ENCODE measurements at regions not wholly inside any gene's neighbourhood (a gene's known extent, or its start where the extent isn't known, plus 50 kb on each side); places are given as distances from the start of the nearest gene placed in this dataset.
"Not testable (repeated sequence)": the region's sequence is repeated elsewhere in the genome, so short reads cannot be mapped to it uniquely, and the experiment has no call there.

- DNase-seq = no peak
Observed at GRCh38 chr4:124070688-124071484, 641.6 kb downstream of the ANKRD50 start.

DNA sequence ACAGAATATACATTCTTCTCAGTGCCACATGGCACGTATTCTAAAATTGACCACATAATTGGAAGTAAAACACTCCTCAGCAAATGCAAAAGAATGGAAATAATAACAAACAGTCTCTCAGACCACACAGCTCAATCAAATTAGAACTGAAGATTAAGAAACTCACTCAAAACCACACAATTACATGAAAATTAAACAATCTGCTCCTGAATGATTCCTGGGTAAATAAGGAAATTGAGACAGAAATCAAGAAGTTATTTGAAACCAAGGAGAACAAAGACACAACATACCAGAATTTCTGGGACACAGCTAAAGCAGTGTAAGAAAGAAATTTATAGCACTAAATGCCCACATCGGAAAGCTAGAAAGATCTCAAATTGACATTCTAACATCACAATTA is 637.3 kb downstream of the ANKRD50 start:
- not testable (repeated sequence) for DNase-seq

- DNase-seq = no peak
Observed at GRCh38 chr4:124079174-124079780, 633.3 kb downstream of the ANKRD50 start.

DNA sequence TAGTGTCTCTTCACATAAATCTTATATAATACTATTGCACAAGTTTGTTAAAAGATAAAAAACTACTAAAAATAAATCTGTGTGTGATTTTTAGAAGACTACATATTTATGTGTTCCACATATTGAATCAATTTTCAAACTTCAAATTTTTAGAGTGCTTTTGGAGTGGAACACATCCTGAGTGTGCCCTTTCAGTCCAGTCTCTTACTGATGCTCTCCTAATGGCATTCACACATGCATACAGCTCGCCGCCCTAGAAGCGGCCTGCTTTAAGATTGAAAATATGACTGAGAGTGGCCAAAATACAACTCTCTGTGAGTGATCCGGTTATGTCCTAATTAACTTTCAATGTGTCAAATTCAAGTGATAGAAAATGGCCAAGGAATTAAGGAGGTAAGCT is 628.8 kb downstream of the ANKRD50 start:
- DNase-seq = no peak

DNA sequence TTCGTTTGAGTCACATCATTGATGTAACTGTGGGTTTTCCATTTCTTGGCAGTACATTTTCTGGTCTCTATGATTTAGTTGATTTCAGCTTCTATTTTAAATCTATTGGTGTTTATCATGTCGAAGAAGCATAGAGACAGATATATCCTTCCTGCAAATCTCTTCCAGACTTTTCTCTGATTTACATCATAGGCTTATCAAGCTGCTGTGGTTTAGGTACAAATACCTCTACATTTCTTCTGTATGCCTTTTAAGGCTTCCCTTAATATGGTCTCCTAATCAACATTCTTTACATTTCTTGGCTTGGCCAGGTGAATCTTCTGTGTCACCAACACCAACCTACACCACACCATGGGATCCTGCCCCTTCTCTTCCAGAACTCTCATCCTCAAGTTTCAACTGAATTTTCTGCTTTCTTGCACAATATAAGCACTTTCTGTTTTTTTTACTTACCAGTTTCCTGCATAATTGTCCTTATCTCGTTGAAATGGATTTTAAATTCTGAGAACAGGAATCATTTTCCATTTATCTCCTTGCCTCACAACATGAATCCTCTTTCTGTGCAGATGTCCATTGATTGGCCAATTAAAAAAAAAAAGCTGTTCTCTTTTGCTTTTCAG is 626.9 kb downstream of the ANKRD50 start:
- no peak for DNase-seq

DNA sequence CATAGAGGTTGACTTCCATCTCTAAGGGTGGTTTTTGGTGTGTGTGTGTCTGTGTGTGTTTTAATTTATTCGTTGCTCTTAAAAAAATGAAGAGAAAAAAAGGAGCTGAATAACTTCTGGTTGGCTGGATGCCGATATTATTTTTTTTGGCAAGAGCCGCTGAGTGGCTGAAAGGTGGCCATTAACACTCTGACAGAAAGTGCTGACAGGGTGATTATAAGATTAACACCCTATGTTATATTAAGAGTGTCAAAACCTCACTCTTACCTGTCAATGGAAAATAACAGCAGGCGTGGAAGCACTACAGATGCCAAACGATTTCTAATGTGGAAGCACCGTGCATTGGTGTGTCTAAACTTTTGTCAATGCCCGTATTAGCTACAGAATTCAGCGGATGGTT is 622.5 kb downstream of the ANKRD50 start:
- no peak for DNase-seq

DNA sequence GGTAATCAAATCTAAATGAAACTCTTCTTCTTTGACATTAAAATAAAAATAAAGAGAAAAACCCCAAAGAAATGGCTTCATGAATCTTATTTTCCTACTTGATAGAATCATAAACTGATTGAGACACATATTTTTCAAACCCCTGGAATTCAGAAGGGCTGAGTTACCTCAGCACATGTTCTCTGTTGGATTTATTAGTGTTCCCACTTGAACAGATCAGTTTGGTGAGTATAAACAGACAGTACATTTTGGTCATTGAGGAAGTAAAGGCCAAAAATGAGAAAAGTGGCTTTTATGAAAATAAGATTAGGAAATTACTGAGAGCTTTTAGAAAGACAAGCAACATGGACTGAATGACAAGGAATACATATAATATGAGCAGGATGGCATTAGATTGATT is 620.4 kb downstream of the ANKRD50 start:
- DNase-seq = no peak

- no peak for DNase-seq
Observed at GRCh38 chr4:124092541-124092984, 620.0 kb downstream of the ANKRD50 start.

DNA sequence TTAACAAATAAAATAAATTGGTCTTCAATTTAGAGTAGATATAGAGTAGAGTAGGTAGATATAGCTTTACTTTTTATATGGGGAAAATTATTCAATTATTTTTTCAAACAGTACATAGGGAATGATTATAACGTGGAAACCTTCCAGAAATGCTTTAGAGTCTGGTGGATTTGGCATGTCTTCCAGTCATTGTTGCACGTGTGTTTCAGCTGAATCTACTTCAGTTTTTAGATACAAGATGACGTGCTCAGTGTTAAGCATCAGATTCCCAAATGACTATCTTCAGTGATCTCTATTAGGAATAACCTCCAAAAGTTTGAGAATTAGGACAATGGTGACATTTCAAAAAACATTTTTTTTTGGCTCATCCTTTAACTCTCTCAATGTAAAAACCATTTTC is 616.9 kb downstream of the ANKRD50 start:
- no peak for DNase-seq

- DNase-seq = no peak
Observed at GRCh38 chr4:124096290-124096689, 616.2 kb downstream of the ANKRD50 start.

- DNase-seq = no peak
Observed at GRCh38 chr4:124097447-124097846, 615.1 kb downstream of the ANKRD50 start.

GRCh38 chr4:124104101-124104500 is 608.4 kb downstream of the ANKRD50 start:
- DNase-seq = no peak

DNA sequence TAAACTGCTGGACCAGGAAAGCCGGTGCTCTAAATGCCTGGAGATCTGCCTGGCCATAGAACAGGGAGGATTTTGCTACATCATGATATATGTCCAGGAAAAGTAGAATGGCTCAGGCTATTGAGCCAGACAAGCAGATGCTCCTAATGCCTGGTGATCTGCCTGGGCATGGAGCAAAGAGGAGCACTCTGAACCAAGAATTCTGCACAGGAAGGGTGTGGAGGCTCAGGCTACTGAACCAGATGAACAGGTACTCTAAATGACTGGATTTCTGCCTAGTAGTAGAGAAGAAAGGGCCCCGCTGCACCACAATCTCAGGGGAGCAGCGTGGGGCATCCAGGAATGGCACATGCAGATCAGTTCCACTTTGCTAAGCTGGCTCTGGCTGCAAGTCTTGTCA is 607.9 kb downstream of the ANKRD50 start:
- no peak for DNase-seq

GRCh38 chr4:124105212-124105611 is 607.3 kb downstream of the ANKRD50 start:
- no peak for DNase-seq

- DNase-seq = no peak
Observed at GRCh38 chr4:124111411-124111810, 601.1 kb downstream of the ANKRD50 start.

GRCh38 chr4:124111922-124112321 is 600.6 kb downstream of the ANKRD50 start:
- peak; percentile 14 for DNase-seq

DNA sequence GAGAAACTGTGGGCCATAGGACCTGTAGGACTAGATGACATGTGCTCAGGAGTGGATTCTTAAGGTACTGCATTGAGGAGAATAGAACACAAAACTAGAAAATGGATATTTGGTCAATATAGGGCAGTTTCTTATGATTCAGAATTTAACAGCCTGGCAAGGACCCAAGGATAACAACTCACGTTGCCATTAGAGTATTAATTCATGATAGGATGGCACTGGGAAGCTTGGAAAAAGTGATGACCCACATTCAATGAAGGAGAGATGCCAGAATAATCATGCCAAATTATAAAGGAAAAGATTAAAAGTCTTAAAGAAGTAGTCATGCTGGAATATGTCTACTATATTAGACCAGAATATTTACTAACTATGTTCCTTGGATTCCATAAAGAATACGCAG is 594.5 kb downstream of the ANKRD50 start:
- no peak for DNase-seq

DNA sequence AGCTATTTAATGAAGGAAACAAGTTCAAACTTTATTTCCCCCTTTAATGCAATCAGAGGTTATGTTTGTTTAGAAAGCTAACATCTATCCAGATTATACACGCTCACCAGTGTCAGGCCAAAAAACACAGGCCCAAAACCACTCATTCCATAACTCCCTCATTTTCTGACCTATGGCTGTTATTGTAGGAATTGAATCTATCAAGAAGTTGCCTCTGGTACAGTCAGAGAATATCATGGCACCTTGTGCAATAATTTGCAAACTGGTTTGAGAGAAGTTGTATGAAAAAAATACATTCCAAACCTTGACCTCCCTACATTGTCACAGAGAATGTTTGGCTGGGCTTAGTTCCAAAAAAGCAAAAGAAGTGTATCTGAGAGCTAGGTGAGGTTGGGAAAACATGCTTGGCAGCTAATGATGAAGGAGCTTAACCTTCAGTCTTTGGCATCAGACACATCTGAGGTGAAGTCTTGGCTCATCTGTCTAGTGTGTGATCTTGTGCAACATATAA is 591.0 kb downstream of the ANKRD50 start:
- no peak for DNase-seq

DNA sequence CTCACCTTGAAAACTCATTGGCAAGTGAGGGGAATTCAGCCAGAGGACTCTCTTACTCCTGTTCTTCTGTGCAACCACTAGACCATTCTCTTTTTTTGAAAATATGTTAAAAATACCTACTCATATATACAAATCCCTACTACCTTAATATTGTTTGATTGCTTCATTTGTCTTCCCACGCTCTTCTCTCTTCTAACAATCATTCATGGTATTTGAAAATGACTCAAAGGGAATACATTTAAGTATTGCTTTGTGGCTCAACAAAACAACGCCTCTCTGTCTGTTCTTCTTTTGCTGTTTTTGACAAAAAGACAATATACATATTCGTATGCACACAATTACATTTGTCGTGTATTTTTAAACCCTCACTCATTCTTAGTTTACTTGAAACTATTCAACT is 589.4 kb downstream of the ANKRD50 start:
- no peak for DNase-seq

GRCh38 chr4:124123721-124124120 is 588.8 kb downstream of the ANKRD50 start:
- no peak for DNase-seq

DNA sequence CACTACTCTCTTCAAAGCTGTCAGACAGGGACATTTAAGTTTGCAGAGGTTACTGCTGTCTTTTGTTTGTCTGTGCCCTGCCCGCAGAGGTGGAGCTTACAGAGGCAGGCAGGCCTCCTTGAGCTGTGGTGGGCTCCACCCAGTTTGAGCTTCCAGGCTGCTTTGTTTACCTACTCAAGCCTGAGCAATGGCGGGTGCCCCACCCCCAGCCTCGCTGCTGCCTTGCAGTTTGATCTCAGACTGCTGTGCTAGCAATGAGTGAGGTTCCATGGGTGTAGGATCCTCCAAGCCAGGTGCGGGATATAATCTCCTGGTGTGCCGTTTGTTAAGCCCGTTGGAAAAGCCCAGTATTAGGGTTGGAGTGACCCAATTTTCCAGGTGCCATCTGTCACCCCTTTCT is 581.2 kb downstream of the ANKRD50 start:
- not testable (repeated sequence) for DNase-seq

DNA sequence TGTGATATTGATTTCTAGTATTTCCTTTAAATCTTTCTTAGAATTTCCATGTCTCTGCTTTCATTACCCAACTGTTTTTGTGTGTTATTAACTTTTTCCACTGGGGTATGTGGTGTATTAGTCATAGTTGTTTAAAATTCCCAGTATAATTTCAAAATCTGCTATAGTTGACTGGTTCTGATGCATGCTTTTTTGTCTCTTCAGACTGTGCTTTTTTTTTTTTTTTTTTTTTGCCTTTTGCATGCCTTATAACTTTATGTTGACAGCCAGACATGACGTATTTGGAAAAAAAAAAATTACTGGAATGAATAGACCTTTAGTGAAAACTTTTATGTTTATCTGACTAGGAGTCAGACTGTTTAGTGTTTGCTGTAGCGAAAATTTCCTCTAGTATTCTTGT is 580.4 kb downstream of the ANKRD50 start:
- DNase-seq = no peak

DNA sequence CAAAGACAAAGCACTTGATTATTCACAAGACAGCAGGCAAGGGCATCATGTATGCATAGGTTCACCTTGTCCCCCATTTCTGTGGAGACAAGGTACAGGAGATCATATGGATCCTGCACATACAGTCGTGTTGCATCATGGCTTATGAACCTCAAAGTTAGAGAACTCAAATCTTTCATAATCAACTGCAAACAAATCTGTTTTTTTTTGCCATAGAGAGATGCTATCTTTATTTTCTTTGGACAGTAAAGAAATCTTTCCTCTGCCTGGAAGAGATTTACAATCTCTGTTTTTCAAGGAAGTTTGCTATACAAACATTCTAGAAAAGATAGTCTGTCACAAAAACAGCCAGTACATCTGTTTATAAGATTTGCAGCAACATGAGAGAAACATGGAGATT is 578.8 kb downstream of the ANKRD50 start:
- DNase-seq = no peak

DNA sequence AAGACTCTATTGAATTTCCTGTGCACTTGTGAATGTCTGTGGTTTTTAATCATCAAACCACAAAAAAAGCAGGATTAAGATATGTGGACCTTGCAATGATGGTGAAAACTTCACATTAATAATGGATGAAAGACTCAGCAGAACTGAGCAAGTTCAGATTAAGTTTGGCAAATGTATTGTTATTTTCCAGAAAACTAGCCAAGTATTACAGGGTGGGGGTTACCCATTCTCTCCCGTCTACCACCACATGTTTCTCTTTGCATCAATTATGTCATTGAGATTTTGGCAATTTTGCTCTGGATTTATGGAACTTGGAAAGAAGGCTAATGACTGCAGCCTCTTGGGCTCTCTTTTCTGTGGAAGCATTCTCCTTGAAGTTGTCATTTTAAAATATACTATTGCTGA is 577.1 kb downstream of the ANKRD50 start:
- DNase-seq = no peak
